Stomach (tissue), 8 donors: ENCODE measurements at regions not wholly inside any gene's neighbourhood (a gene's known extent, or its start where the extent isn't known, plus 50 kb on each side); places are given as distances from the start of the nearest gene placed in this dataset.
"Not testable (repeated sequence)": the region's sequence is repeated elsewhere in the genome, so short reads cannot be mapped to it uniquely, and the experiment has no call there.

Source experiments
- DNase-seq, 2 donors: peaks; one replicate each; pipeline versions ENCODE4 v3.0.0 to v3.0.0-alpha.2; 2013 to 2019
- H3K27ac ChIP-seq, 5 donors: fragments of 200-600 bp in 4 of 5; sonication (generic) in 4 of 5; one replicate each; pipeline ENCODE4 v1.5.1; 2013 to 2019; ENCODE audit warnings: mild to moderate bottlenecking in 1 of 5, moderate library complexity in 1 of 5
- H3K27me3 ChIP-seq, 3 donors: fragments of 200-600 bp; sonication (generic); one replicate each; pipeline ENCODE4 v1.5.1; 2017 to 2019; ENCODE audit warnings: mixed run types in 1 of 3
- H3K36me3 ChIP-seq, 4 donors: fragments of 200-600 bp; sonication (generic); 1 replicate in 3 of 4; 2 replicates in 1 of 4; pipeline ENCODE4 v1.5.1; 2016 to 2019
- H3K4me1 ChIP-seq, 4 donors: fragments of 200-600 bp; sonication (generic); one replicate each; pipeline ENCODE4 v1.5.1; 2016 to 2019
- H3K4me3 ChIP-seq, 4 donors: fragments of 200-600 bp; sonication (generic) in 3 of 4; one replicate each; pipeline ENCODE4 v1.5.1; 2016 to 2019; ENCODE audit warnings: mild to moderate bottlenecking in 1 of 4
- H3K9me3 ChIP-seq, 4 donors: fragments of 200-600 bp; sonication (generic); one replicate each; pipeline ENCODE4 v1.5.1; 2016 to 2019
- CTCF ChIP-seq, 7 experiments: fragments of 450-650 bp in 4 of 7; fragments of 200-600 bp in 3 of 7; sonication (generic) in 3 of 7; IDR thresholded peaks; one replicate each; pipeline ENCODE4 v1.5.1; 2016 to 2019; ENCODE audit warnings: antibody characterized with exemption in 7 of 7, control low read depth in 2 of 7, mild to moderate bottlenecking in 1 of 7
- EP300 ChIP-seq: sonication (generic); formaldehyde crosslinking; IDR thresholded peaks from one replicate; pipeline ENCODE4 v1.6.1; 2017; ENCODE audit warnings: antibody characterized with exemption
- POLR2A ChIP-seq, 4 donors: fragments of 450-650 bp; IDR thresholded peaks; one replicate each; pipeline ENCODE4 v1.6.1; 2016; ENCODE audit warnings: antibody characterized with exemption in 4 of 4, control low read depth in 2 of 4, mild to moderate bottlenecking in 1 of 4, moderate library complexity in 1 of 4
- POLR2AphosphoS5 ChIP-seq, 3 donors: sonication (generic); formaldehyde crosslinking; IDR thresholded peaks; one replicate each; pipeline ENCODE4 v1.6.1; 2016; ENCODE audit warnings: antibody characterized with exemption in 3 of 3
- WGBS, 5 donors: extraction: QIAGEN DNeasy Blood & Tissue Kit in 3 of 5; methylation state at CpG; one replicate each; pipeline versions ENCODE4 v1.1.5 to v1.1.7; 2013 to 2018; 5-methylcytosine and 5-hydroxymethylcytosine counted together
- intact Hi-C: fragments of 100-400 bp; cut with DNase I; formaldehyde crosslinking; loops from one replicate; pipeline ENCODE4 v1.15.1; 2023; ENCODE audit warnings: low total_unique reads
- donor health status: healthy with polysubstance abuse.
- donor health status: Bipolar disorder and iron deficiency.
- donor health status: healthy.

- 75 to 95% (median 92%) methylated on average over 2 of the region's 2 CpGs for WGBS, 5 donors
- no peaks in the 10 kb centered on the region for H3K9me3 ChIP-seq
- DNase-seq = no peak
- H3K4me3 ChIP-seq = no peak overlapping the region
- no peaks in the 10 kb centered on the region for H3K27me3 ChIP-seq
- H3K36me3 ChIP-seq = no peaks in the 10 kb centered on the region
- H3K27ac ChIP-seq = no peak overlapping the region
- no peak for TF ChIP-seq EP300
- TF ChIP-seq POLR2A (IDR thresholded peaks at IDR 0.05) = no peak
- peaks cover 0 to 4% (median 0%) of the 10 kb centered on the region in 4 donors for H3K4me1 ChIP-seq
- intact Hi-C loops = no loop called here
These were observed 239.7 kb upstream of the BTG1 start for GRCh38 chr12:92385296-92385695.

DNA sequence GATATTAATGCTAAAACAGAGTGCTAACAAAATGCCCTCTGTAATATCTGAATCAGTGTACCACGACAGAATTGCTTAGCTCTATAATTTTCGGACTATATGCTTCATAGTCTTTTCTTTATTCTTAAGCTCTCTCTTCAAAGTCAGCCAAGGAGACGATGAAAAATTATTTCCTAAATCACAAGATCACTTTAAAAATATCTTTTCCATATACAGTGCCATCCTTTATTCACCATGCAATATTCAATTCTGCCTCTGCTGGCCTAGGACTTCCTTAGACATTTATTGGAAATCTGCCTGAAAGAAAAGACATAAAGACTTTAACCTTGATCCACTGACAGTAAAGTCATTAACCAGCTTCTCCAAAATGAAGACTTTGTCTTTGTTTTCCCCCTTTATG is 238.9 kb upstream of the BTG1 start:
- Histone ChIP-seq H3K4me3 (no peak overlapping the region), H3K4me1 (peaks cover 0 to 4% (median 0%) of the 10 kb centered on the region in 4 donors), H3K27ac (no peak overlapping the region), H3K9me3 (no peaks in the 10 kb centered on the region), H3K27me3 (no peaks in the 10 kb centered on the region), H3K36me3 (no peaks in the 10 kb centered on the region)
- intact Hi-C loops = no loop called here
- 79 to 95% (median 92%) methylated on average over 3 of the region's 3 CpGs for WGBS, 5 donors
- no peak for DNase-seq
- TF ChIP-seq CTCF (IDR thresholded peaks at IDR 0.05) (no peak), EP300 (no peak), POLR2AphosphoS5 (IDR thresholded peaks at IDR 0.05) (no peak), POLR2A (IDR thresholded peaks at IDR 0.05) (no peak)

DNA sequence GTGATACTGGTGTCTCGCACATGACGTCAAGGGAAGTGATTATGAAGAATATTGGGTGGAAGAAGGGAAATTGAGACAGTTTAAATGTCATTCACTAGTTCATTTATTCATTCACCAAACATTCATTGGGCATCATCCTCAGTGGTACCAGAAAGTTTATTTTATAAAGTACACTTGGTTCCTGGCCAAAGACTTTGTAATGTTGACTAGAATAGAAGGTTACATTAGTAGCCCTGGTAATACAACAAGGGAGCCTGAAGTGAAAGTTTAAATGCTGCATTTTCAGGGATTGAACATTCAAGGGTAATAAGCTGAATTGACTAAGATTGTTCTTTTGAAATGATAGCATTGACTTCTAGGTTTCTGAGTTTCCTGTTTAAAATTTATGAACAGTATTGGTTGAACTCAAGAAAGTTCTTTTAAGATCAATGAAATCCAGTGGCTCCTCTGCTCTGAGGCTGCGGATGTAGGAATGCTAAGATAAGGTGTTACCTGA is 236.8 kb upstream of the BTG1 start:
- DNase-seq = no peak
- TF ChIP-seq CTCF (IDR thresholded peaks at IDR 0.05) (no peak), EP300 (no peak), POLR2AphosphoS5 (IDR thresholded peaks at IDR 0.05) (no peak), POLR2A (IDR thresholded peaks at IDR 0.05) (no peak)
- H3K4me3 ChIP-seq = no peak overlapping the region
- no peaks in the 10 kb centered on the region for H3K36me3 ChIP-seq
- intact Hi-C loops = no loop called here
- WGBS, 5 donors = 95 to 100% (median 97%) methylated on average over 3 of the region's 3 CpGs
- no peaks in the 10 kb centered on the region for H3K9me3 ChIP-seq
- peaks cover 0 to 4% (median 0%) of the 10 kb centered on the region in 4 donors for H3K4me1 ChIP-seq
- no peak overlapping the region for H3K27ac ChIP-seq
- no peaks in the 10 kb centered on the region for H3K27me3 ChIP-seq

DNA sequence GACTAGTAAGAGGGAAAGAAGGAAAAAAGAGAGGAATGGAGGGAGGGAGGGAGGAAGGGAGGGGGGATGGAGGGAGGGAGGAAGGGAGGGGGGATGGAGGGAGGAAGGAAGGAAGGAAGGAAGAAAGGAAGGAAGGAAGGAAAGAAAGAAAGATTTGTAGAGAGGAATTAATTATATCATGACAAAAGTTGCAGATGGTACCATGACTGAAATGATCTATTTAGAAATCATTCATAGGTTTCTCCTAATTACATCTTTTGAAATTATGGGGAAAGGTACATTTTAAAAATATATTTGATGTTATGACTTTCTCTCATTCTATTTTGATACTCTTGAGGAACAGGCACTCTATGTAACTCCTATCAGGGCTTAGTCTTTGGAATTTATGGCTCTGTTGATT is 236.2 kb upstream of the BTG1 start:
- intact Hi-C loops = no loop called here
- Histone ChIP-seq H3K9me3 (no peaks in the 10 kb centered on the region), H3K36me3 (no peaks in the 10 kb centered on the region), H3K27ac (no peak overlapping the region), H3K4me1 (peaks cover 0 to 4% (median 0%) of the 10 kb centered on the region in 4 donors), H3K4me3 (no peak overlapping the region), H3K27me3 (no peaks in the 10 kb centered on the region)
- no peak for DNase-seq
- TF ChIP-seq POLR2A (IDR thresholded peaks at IDR 0.05) (no peak), POLR2AphosphoS5 (IDR thresholded peaks at IDR 0.05) (no peak), CTCF (IDR thresholded peaks at IDR 0.05) (no peak), EP300 (no peak)

DNA sequence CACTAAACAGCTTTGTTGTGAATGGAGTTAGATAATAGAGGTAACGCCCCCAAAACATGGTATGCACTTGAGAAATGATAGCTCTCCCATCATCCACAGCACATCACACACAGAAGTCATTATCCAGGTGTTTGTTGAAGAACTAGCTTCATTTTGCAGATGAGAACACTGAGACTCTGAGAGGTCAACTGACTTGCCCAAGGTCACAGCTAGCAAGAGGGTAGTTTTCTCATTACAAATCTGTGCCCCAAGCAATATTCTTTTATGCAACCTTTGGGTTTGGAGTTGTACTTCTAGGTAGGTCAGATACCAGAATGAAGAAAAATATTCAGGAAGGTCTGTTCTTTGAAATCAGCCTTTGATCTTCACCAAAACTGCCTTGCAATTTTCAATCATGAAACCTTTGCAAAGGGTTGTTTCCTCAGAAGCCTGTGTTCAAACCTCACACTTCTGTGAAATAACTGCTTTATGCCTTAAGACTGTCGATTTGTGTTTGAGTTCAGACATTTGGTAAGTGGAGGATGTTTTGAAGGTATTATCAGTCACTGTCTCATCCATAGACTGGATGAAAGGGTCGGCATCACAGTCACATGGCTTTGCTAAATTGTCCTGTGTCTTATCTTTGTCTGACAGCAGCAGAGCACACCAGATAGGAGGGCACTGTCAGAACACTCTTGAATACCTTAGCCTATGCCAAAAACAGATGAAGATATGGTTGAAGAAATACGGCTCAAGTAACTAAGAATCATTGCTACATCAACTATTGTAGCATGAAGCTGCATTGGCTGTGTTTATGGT is 233.2 kb upstream of the BTG1 start:
- Histone ChIP-seq H3K4me1 (peaks cover 0 to 4% (median 0%) of the 10 kb centered on the region in 4 donors), H3K4me3 (no peak overlapping the region), H3K36me3 (no peaks in the 10 kb centered on the region), H3K27me3 (no peaks in the 10 kb centered on the region), H3K27ac (no peak overlapping the region), H3K9me3 (no peaks in the 10 kb centered on the region)
- TF ChIP-seq CTCF (IDR thresholded peaks at IDR 0.05) (no peak), POLR2A (IDR thresholded peaks at IDR 0.05) (no peak), POLR2AphosphoS5 (IDR thresholded peaks at IDR 0.05) (no peak), EP300 (no peak)
- no peak for DNase-seq
- intact Hi-C loops = no loop called here
- WGBS, 5 donors = 64 to 82% (median 74%) methylated on average over 4 of the region's 4 CpGs

- H3K36me3 ChIP-seq, H3K4me1 ChIP-seq, H3K27me3 ChIP-seq, H3K27ac ChIP-seq, DNase-seq, intact Hi-C loops, H3K4me3 ChIP-seq, H3K9me3 ChIP-seq: not testable (repeated sequence)
- 97 to 100% (median 98%) methylated on average over 3 of the region's 3 CpGs for WGBS, 5 donors
These were observed 229.9 kb upstream of the BTG1 start for GRCh38 chr12:92375504-92375903.
